GM12864 (cell line): ENCODE measurements at regions not wholly inside any gene's neighbourhood (a gene's known extent, or its start where the extent isn't known, plus 50 kb on each side); places are given as distances from the start of the nearest gene placed in this dataset.

Experiments
- DNase-seq: peaks from one replicate; pipeline ENCODE4 v3.0.0-alpha.2; 2011; ENCODE audit warnings: low read depth
- H3K4me3 ChIP-seq: 2 replicates; pipeline ENCODE4 v1.5.1; 2011; ENCODE audit warnings: mild to moderate bottlenecking, low read depth, low read length, control low read depth
- TF ChIP-seq, protein P1 (sequence below): IDR thresholded peaks from 2 replicates; pipeline ENCODE4 v1.5.1; 2011; ENCODE audit warnings: low read depth, mild to moderate bottlenecking, moderate library complexity, low read length, control low read depth, inconsistent platforms; ENCODE audit errors: missing control alignments

DNA sequence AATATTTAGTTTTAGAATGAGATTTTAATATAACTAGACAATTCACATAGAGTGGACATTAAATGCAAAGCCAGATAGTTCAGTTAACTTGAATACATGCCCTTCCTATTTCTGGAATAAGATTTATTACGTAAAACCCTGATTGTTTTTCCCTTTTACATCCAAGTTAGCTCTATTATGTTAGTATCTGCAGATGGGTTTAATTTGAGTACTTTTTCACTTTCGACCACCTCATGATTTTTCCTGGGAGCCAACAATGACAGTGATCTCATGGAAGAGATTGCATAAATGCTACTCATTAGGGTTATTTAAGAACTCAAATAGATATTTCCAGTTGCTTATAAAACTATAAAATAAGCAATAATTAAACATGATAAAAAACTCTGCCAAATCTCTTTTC is 199.4 kb upstream of the PTGFR start:
- TF ChIP-seq, protein P1, sequence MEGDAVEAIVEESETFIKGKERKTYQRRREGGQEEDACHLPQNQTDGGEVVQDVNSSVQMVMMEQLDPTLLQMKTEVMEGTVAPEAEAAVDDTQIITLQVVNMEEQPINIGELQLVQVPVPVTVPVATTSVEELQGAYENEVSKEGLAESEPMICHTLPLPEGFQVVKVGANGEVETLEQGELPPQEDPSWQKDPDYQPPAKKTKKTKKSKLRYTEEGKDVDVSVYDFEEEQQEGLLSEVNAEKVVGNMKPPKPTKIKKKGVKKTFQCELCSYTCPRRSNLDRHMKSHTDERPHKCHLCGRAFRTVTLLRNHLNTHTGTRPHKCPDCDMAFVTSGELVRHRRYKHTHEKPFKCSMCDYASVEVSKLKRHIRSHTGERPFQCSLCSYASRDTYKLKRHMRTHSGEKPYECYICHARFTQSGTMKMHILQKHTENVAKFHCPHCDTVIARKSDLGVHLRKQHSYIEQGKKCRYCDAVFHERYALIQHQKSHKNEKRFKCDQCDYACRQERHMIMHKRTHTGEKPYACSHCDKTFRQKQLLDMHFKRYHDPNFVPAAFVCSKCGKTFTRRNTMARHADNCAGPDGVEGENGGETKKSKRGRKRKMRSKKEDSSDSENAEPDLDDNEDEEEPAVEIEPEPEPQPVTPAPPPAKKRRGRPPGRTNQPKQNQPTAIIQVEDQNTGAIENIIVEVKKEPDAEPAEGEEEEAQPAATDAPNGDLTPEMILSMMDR: no peak
- DNase-seq: no peak
- no peak overlapping the region for H3K4me3 ChIP-seq

DNA sequence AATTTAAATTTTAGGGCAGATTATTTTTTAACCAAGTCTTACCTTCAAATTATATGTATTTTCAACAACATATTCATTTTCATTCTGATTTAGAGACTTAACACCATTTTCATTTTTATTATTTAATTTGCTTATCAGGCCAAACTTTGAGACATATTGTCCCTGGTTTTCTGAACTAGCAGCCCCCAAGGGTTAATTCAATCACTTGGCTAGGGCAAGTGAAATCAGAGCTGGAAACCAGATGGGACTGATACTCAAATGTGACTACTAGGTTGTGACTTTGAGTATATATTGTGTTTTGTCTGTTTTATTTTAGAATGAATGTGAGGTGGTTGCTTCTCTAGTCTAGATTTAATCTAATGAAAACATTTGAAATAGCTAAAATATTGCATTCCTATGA is 198.9 kb upstream of the PTGFR start:
- no peak overlapping the region for H3K4me3 ChIP-seq
- TF ChIP-seq, protein P1: no peak
- no peak for DNase-seq

DNA sequence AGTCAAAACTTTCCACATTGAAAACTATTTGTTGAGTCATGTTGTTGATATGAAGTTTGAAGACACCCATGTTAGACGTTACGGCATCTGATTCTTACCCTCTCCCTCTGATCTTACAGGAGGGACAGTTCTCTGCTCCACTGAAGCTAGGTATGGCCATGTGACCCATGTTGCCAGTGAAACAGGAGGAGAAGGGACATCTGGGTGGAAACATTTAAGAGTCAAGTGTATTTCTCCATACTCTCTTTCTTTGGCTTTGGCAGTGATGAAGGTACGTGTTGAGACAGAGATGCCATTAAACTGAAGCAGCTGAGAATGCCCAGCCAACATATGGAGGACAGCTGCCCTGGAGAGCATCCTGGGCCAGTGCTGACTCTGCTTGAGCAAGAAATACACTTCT is 198.4 kb upstream of the PTGFR start:
- TF ChIP-seq, protein P1: no peak
- DNase-seq: no peak
- H3K4me3 ChIP-seq: no peak overlapping the region

DNA sequence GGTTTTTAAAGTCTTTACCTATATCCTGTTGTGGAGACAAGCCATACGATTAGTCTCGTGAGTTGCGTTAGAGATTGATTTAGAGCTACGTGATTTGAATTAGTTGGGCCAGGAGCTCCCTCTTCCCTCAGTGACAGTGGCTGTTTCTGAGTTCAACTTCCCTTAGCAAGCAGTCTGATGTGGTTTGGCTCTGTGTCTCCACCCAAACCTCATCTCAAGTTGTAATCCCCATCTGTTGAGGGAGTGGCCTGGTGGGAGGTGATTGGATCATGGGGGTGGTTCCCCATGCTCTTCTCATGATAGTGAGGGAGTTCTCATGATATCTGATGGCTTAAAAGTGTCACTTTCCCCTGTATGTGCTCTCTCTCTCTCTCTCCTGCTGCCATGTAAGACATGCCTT is 192.9 kb upstream of the PTGFR start:
- TF ChIP-seq, protein P1: no peak
- H3K4me3 ChIP-seq: no peak overlapping the region
- DNase-seq: no peak

DNA sequence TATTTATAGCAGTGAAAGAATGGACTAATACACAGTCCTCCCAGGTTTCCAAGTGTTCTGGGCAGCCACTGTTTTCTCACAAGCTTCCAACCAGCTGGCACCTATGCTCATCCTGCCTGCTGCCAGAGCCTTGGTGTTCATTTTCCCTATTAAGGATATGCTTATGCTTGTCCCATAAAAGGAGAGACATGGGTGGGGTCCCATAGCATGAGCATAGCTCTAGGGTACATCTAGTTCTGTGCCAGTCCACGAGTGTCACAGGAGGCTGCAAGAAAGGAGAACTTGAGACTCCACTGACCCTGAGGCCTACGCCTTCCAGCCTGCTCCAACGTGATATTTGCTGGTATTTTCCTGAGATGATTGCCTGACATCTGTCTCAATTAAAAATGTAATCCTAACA is 192.4 kb upstream of the PTGFR start:
- TF ChIP-seq, protein P1: no peak
- DNase-seq: no peak
- H3K4me3 ChIP-seq: no peak overlapping the region

DNA sequence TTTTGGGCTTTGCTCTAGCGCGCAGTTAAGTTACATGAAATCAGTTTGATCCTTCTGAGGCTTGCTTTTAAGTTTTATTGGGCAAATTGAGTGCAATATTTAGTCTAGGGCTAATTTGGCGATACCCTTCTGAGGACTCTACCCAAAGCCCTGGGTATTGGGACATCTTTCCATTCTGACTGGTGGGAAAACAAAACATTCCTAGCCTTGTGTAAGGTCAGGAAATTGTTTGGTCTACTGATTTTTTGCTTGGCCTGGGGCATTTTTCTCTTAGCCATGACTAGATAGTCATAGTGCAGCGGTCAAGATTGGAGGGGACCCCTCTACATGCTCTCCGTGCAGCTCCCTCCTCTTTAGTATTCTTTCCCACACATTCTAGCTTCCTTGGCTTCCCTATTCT is 189.6 kb upstream of the PTGFR start:
- no peak overlapping the region for H3K4me3 ChIP-seq
- no peak for DNase-seq
- TF ChIP-seq, protein P1: no peak

DNA sequence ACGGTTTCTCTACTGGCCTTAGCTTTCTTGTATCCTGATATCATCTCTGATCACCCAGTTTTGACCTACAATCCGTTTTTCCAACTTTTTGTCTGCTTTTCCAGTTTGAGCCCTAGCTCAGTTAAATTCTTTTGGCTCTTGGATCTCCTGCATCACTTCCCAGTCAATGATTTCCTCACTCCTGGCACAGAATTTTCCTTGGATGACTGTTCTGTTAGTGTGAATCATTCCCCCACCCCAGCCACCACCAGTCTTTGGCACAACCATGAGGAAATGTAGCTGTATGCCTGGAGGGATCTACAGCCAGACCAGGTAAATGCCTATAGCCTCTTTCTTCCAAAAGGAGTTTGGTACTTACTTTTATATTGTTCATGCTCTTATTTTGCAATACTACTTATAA is 187.2 kb upstream of the PTGFR start:
- no peak for DNase-seq
- H3K4me3 ChIP-seq: no peak overlapping the region
- TF ChIP-seq, protein P1: no peak
